ENCODE measurements at regions not wholly inside any gene's neighbourhood (a gene's known extent, or its start where the extent isn't known, plus 50 kb on each side); places are given as distances from the start of the nearest gene placed in this dataset.

DNA sequence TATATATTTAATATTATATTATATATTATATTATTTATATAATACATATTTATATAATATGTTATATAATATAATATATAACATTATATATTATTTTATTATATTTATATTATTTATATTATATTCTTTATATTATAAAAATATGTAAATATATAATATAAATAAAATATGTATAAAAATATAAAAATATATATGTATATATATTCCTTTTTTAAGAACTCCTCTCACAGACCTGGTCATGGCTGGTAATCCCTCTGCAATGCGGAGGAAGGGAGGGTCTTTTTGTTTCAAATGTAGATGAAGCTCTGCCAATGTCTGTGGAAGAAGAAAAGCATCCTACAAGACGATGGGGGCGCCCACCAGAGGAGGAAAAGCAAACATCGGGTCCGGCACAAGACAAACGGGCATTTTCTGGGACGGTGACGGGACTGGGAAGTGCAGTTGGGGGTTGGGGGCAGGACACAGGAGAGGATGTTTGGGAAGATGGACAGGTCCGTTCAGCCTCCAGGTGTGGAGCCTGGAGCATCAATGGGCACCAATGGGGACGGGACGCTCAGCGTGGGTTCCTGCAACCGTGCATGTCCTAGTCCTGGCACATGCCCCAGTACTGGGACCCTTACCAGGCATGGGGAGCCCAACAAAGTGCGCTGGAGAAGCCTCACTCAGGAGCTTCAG, 194.0 kb downstream of the IRX1 start:
- TF ChIP-seq, protein P1, sequence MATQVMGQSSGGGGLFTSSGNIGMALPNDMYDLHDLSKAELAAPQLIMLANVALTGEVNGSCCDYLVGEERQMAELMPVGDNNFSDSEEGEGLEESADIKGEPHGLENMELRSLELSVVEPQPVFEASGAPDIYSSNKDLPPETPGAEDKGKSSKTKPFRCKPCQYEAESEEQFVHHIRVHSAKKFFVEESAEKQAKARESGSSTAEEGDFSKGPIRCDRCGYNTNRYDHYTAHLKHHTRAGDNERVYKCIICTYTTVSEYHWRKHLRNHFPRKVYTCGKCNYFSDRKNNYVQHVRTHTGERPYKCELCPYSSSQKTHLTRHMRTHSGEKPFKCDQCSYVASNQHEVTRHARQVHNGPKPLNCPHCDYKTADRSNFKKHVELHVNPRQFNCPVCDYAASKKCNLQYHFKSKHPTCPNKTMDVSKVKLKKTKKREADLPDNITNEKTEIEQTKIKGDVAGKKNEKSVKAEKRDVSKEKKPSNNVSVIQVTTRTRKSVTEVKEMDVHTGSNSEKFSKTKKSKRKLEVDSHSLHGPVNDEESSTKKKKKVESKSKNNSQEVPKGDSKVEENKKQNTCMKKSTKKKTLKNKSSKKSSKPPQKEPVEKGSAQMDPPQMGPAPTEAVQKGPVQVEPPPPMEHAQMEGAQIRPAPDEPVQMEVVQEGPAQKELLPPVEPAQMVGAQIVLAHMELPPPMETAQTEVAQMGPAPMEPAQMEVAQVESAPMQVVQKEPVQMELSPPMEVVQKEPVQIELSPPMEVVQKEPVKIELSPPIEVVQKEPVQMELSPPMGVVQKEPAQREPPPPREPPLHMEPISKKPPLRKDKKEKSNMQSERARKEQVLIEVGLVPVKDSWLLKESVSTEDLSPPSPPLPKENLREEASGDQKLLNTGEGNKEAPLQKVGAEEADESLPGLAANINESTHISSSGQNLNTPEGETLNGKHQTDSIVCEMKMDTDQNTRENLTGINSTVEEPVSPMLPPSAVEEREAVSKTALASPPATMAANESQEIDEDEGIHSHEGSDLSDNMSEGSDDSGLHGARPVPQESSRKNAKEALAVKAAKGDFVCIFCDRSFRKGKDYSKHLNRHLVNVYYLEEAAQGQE (IDR thresholded peaks at IDR 0.05; ENCODE audit: insufficient read depth in 1 of 2, low read depth in 2 of 2, low read length in 2 of 2), result no peak
- TF ChIP-seq POLR2AphosphoS5 (IDR thresholded peaks at IDR 0.05; ENCODE audit: low read depth, low read length), result no peak
- no peak for TF ChIP-seq TAF1 (IDR thresholded peaks at IDR 0.05; ENCODE audit: borderline replicate concordance, insufficient read depth, low read length)

Data from PFSK-1 (cell line).